GM19351 (cell line): ENCODE measurements at regions not wholly inside any gene's neighbourhood (a gene's known extent, or its start where the extent isn't known, plus 50 kb on each side); places are given as distances from the start of the nearest gene placed in this dataset.

Source experiments
- ATAC-seq: cut with Tn5 transposase; IDR thresholded peaks from one replicate; pipeline ENCODE4 v1.9.1; 2021; ENCODE audit warnings: mild to moderate bottlenecking, moderate library complexity; ENCODE audit not compliant: unreplicated experiment

GRCh38 chrX:149992918-149993317 is 54.6 kb upstream of the EOLA2 start:
- ATAC-seq: no peak

DNA sequence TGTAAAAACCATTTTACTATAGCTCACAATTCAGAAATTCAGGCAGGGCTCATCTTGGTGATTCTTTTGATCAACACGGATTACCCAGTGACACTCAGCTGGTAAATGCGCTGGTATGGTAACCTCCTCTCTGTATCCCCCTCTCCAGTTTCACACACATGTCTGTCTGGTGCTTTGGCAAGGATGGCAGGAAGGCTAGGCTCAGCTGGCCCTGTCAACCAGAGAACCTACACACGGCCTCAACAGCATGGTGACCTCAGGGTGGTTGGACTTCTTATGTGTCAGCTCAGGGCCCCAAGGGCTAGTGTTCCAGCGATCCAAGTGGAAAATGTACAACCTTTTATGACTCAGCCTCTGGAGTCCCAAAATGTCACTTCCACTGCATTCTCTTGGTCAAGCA is 55.7 kb upstream of the EOLA2 start:
- no peak for ATAC-seq

GRCh38 chrX:149996515-149996914 is 58.2 kb upstream of the EOLA2 start:
- ATAC-seq: no peak

DNA sequence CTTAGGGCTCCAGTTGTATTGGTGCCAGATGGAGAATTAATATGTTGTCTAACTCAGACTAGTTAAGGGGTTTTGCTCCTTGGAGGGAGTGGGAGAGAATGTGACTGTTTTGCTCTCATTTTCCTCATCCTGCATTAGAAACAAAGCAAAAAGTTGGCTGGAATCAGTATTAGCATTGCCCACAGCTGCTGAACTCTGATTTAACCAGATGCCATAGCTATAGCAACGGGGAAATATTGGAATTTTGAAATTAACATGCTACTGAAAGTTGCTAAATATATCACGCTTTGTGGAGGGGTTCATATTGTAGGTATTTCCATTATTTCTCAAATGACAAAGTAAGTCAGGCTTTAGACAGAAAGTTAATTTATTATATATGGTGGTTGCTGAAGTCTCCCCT is 66.7 kb upstream of the EOLA2 start:
- no peak for ATAC-seq

GRCh38 chrX:150007356-150007755 is 69.1 kb upstream of the EOLA2 start:
- ATAC-seq: no peak

DNA sequence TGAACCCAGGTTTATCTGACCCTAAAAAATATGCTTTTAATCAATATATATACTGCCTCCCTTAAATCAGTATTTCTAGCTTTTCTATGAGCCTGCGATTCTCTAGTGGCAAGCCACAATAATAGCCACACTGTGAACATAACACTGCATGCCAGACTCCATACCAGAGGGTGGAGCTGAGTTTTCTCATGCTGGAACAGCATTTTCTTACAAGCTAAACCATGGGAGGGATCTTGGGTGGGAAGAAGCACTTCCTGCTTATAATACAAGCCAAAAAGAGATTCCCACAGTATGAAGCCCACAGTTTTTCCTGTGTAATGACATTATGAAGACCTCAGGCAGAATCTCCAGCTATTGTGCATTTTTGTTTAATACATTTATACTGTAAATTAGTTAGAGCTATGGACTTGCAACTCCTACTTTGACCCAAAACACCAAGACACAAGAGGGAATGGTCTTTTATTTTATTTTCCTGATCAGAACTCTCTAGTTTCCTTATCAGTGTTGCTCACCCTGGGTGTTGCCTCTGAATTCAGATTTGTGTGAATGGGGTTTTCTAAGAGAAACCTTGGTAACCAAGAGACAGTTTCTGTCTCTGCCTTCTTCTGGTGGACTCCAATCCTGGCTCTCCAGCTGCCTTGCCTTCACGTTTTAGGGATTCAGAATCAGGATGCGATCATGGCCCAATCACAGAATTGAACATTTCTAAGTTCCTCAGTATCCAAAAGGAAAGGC is 74.5 kb upstream of the EOLA2 start:
- ATAC-seq: no peak

GRCh38 chrX:150014525-150014924 is 76.2 kb upstream of the EOLA2 start:
- no peak for ATAC-seq

DNA sequence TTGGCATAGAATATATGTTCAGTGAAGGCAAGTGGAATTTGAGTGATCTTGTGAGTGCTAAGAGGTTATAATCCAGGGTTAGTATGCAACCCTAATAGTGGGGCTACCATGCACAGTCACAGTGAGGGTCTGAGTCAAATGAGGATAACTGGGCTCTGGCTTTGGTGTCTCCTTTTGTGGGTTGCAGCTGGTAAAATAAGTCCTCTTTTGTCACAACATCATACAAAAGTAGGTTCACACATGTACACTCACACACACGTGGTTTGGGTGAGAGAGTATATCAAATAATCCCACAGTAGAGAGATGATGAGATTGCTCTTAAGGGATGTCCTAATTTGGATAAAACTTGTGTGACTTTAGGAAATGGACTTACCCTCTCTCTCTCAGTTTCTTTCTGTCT is 79.6 kb upstream of the EOLA2 start:
- ATAC-seq: no peak

DNA sequence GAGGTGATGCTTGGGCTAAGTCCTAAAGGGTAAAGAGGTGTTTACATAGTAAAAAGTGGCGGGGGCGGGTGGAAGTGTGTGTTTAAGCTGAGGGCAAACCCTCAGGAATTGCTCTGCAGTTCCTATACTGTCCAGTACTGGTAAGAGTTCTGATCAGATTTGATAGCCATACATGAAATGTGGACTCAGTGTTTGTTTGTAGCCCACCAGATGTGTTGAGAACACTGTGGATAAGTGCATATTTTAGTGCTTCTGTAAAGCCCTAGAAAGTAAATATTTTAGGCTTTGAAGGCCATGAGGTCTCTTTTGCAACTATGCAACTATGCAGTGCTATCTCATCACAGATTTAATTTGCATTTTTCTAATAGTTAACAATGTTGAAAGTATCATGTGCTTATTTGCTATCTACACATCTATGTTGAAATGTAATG is 80.7 kb upstream of the EOLA2 start:
- ATAC-seq: no peak

- ATAC-seq: peak; percentile 64
These were observed 90.4 kb upstream of the EOLA2 start for GRCh38 chrX:150028692-150029091.

DNA sequence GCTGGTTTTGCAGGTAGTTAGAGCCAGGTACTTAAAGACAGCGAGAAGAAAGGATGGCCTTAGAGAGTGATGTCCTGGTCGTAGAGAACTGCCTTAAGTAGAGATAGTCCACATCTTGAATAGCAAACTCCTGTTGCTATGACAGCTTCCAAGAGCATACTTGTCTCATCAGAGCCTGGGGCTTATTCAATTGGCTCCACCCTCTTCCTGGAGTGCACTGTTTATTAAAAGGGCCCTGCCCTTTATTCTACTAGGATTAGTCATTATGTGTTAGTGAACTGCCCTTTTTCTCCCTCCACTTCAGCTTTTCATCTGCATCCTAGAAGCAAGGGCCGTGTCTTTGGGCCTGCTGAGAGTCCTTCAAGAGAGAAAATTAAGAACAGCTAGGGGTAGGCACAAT is 94.5 kb upstream of the EOLA2 start:
- no peak for ATAC-seq

- ATAC-seq: no peak
These were observed 96.5 kb upstream of the EOLA2 start for GRCh38 chrX:150034788-150035187.

- ATAC-seq: no peak
These were observed 97.2 kb upstream of the EOLA2 start for GRCh38 chrX:150035531-150035930.

DNA sequence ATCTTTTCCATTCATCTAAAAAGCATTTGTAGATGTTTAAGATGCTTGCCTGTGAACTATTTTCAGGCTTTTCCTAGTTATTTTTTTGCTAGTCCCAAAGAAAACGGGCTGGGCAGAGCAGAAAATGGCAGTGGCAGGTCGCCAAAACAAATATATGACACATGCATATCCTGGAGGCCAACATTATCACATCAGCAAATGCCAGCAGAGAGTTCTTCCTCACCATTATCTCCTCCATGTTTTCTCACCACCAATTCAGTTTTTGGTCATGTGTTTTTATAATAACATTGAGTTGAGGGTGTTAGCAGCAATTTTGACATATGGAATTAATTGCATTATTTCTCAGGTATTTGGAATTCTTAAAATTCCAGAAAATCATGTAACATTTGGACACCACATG is 97.9 kb upstream of the EOLA2 start:
- ATAC-seq: no peak

DNA sequence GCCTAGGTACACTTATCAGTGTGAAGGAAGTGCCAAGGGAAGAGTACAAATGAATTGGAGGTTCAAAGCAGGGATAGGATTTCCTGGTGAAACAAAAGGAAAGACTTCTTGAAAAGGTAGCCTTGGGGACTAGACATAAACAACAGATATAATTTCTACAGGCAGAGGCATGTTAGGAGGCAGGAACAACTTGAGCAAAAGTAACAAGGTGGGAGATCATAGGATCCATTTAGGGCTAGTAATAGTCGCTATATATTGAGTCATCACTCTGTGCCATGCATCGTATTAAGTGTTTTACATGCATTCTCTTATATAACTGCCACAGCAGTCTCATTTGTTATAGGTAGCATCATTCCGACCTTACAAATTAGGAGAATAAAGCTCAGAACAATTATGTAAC is 98.3 kb upstream of the EOLA2 start:
- ATAC-seq: no peak

- ATAC-seq: no peak
These were observed 98.8 kb upstream of the EOLA2 start for GRCh38 chrX:150037041-150037440.

GRCh38 chrX:150038315-150038714 is 100.0 kb upstream of the EOLA2 start:
- no peak for ATAC-seq

GRCh38 chrX:150038986-150039599 is 100.8 kb upstream of the EOLA2 start:
- ATAC-seq: no peak

- no peak for ATAC-seq
These were observed 102.9 kb upstream of the EOLA2 start for GRCh38 chrX:150041208-150041607.

GRCh38 chrX:150044556-150044955 is 106.3 kb upstream of the EOLA2 start:
- no peak for ATAC-seq

GRCh38 chrX:150047818-150048217 is 109.5 kb upstream of the EOLA2 start:
- no peak for ATAC-seq

DNA sequence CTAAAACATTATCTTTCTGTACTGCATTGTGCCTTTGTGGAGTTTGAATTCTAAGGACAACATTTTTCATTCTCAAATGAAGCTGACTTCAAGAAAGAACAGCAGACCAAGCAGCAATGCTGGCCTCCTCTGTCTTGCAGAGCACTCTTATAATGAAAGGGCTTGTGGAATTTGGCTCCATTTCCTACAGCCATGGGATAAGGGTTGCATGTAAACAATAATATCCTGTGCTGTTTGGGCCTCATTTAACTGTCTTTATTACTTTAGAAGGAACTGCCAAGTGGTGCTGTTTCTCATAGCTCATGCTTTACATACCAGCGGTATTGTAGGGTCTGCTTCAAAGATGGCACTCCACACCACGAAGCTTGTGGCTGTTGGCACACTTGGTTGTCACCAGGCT is 111.4 kb upstream of the EOLA2 start:
- no peak for ATAC-seq

DNA sequence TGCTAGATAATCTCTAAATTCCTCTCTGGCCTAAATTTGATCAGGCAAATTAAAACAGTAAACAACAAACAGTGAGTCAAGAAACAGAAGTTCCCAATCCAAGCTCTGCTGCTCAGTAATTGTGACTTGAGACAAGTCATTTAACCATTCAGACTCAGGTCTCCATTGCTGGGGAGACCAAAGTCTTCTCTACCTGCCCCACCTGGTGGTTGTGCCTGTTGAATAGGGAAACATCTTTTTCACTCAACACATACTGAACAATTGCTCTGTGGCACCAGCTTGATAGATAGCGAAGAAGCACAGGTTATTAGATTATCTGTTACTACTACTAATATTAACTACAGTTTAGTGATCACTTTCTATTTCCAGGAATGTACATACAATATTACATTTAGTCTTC is 112.1 kb upstream of the EOLA2 start:
- ATAC-seq: no peak
